ENCODE measurements at regions not wholly inside any gene's neighbourhood (a gene's known extent, or its start where the extent isn't known, plus 50 kb on each side); places are given as distances from the start of the nearest gene placed in this dataset.

- TF ChIP-seq, protein P1, sequence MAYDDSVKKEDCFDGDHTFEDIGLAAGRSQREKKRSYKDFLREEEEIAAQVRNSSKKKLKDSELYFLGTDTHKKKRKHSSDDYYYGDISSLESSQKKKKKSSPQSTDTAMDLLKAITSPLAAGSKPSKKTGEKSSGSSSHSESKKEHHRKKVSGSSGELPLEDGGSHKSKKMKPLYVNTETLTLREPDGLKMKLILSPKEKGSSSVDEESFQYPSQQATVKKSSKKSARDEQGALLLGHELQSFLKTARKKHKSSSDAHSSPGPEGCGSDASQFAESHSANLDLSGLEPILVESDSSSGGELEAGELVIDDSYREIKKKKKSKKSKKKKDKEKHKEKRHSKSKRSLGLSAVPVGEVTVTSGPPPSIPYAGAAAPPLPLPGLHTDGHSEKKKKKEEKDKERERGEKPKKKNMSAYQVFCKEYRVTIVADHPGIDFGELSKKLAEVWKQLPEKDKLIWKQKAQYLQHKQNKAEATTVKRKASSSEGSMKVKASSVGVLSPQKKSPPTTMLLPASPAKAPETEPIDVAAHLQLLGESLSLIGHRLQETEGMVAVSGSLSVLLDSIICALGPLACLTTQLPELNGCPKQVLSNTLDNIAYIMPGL (CRISPR knock-in tag; IDR thresholded peaks at IDR 0.05; ENCODE audit: borderline replicate concordance in 1 of 2, low read depth in 1 of 2) = no peak; a peak in 2 of 4 replicates
- TF ChIP-seq NAIF1 (CRISPR knock-in tag; IDR thresholded peaks at IDR 0.05; ENCODE audit: borderline replicate concordance) (no peak), HDAC2 (CRISPR knock-in tag; IDR thresholded peaks at IDR 0.05) (peak; percentile 77), REPIN1 (CRISPR knock-in tag; IDR thresholded peaks at IDR 0.05; ENCODE audit: borderline replicate concordance, low read depth) (peak; percentile 67; the same call in 1 of the 2 replicates), SOX13 (IDR thresholded peaks at IDR 0.05) (no peak), SOX13 (CRISPR knock-in tag; conservative IDR thresholded peaks at IDR 0.05 in 1 of 2, IDR thresholded peaks at IDR 0.05 in 1 of 2) (peak in 1 of 2 experiments; percentile 79; a peak in 2 of 4 replicates), ZNF235 (CRISPR knock-in tag; IDR thresholded peaks at IDR 0.05; ENCODE audit: borderline replicate concordance) (no peak), ZNF737 (CRISPR knock-in tag; IDR thresholded peaks at IDR 0.05; ENCODE audit: borderline replicate concordance) (no peak), ZNF7 (CRISPR knock-in tag; IDR thresholded peaks at IDR 0.05) (no peak), CREB1 (IDR thresholded peaks at IDR 0.05) (no peak), CREB1 (CRISPR knock-in tag; IDR thresholded peaks at IDR 0.05) (0 out of 2 replicates have a peak, but pooled peaks have one; percentile 34), IRX3 (CRISPR knock-in tag; IDR thresholded peaks at IDR 0.05; ENCODE audit: borderline replicate concordance, low read depth) (no peak), ZBTB34 (CRISPR knock-in tag; IDR thresholded peaks at IDR 0.05) (no peak), HMG20B (CRISPR knock-in tag; conservative IDR thresholded peaks at IDR 0.05) (0 out of 2 replicates have a peak, but pooled peaks have one; percentile 37), HOMEZ (CRISPR knock-in tag; IDR thresholded peaks at IDR 0.05; ENCODE audit: low read depth) (0 out of 2 replicates have a peak, but pooled peaks have one; percentile 45), ZNF549 (CRISPR knock-in tag; IDR thresholded peaks at IDR 0.05) (no peak), MIER2 (CRISPR knock-in tag; IDR thresholded peaks at IDR 0.05) (0 out of 2 replicates have a peak, but pooled peaks have one; percentile 29), SP1 (IDR thresholded peaks at IDR 0.05) (no peak), SP1 (CRISPR knock-in tag; IDR thresholded peaks at IDR 0.05) (no peak), ZNF703 (CRISPR knock-in tag; IDR thresholded peaks at IDR 0.05; ENCODE audit: borderline replicate concordance) (no peak), PHF5A (CRISPR knock-in tag; IDR thresholded peaks at IDR 0.05; ENCODE audit: low read depth, unreplicated experiment) (peak; percentile 64)
- TF ChIP-seq, protein P2, sequence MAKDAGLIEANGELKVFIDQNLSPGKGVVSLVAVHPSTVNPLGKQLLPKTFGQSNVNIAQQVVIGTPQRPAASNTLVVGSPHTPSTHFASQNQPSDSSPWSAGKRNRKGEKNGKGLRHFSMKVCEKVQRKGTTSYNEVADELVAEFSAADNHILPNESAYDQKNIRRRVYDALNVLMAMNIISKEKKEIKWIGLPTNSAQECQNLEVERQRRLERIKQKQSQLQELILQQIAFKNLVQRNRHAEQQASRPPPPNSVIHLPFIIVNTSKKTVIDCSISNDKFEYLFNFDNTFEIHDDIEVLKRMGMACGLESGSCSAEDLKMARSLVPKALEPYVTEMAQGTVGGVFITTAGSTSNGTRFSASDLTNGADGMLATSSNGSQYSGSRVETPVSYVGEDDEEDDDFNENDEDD (CRISPR knock-in tag; IDR thresholded peaks at IDR 0.05; ENCODE audit: borderline replicate concordance) = no peak
Observed at GRCh38 chr3:124654470-124654845, 75.8 kb upstream of the UMPS start (continued).

All from HepG2 (cell line).